ENCODE measurements at regions not wholly inside any gene's neighbourhood (a gene's known extent, or its start where the extent isn't known, plus 50 kb on each side); places are given as distances from the start of the nearest gene placed in this dataset.

DNA sequence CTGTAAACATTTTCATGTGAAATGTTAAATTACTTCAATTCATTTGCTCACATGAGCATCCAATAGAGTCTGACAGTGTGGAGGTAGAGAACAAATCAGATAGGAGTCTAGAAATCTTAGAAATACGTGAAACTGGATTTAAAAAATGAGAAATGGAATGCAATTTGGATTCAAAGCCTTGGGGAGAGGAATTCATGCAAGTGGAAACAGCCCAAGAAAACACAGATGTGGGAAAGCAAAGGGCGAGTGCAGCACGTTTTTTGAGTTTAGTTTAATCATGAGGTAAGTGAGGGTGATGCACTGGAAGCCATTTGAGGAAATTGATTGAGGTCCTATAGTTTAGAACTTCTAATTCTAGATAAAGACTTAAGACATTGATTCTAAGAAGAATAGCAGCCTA is 434.7 kb downstream of the C3orf38 start:
- no peak for TF ChIP-seq MEF2A (IDR thresholded peaks at IDR 0.05; ENCODE audit: borderline replicate concordance, low read depth)
- TF ChIP-seq, protein P1, sequence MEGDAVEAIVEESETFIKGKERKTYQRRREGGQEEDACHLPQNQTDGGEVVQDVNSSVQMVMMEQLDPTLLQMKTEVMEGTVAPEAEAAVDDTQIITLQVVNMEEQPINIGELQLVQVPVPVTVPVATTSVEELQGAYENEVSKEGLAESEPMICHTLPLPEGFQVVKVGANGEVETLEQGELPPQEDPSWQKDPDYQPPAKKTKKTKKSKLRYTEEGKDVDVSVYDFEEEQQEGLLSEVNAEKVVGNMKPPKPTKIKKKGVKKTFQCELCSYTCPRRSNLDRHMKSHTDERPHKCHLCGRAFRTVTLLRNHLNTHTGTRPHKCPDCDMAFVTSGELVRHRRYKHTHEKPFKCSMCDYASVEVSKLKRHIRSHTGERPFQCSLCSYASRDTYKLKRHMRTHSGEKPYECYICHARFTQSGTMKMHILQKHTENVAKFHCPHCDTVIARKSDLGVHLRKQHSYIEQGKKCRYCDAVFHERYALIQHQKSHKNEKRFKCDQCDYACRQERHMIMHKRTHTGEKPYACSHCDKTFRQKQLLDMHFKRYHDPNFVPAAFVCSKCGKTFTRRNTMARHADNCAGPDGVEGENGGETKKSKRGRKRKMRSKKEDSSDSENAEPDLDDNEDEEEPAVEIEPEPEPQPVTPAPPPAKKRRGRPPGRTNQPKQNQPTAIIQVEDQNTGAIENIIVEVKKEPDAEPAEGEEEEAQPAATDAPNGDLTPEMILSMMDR (IDR thresholded peaks at IDR 0.05): no peak
- no peak for TF ChIP-seq CHD2 (IDR thresholded peaks at IDR 0.05; ENCODE audit: low read length, partially characterized antibody)
- TF ChIP-seq POLR2AphosphoS5 (IDR thresholded peaks at IDR 0.05; ENCODE audit: low read depth, low read length): no peak
- TF ChIP-seq, protein P2, sequence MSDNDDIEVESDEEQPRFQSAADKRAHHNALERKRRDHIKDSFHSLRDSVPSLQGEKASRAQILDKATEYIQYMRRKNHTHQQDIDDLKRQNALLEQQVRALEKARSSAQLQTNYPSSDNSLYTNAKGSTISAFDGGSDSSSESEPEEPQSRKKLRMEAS (IDR thresholded peaks at IDR 0.05; ENCODE audit: low read depth): no peak
- TF ChIP-seq JUND (IDR thresholded peaks at IDR 0.05): no peak
- no peak for TF ChIP-seq YY1 (IDR thresholded peaks at IDR 0.05; ENCODE audit: low read depth)
- TF ChIP-seq NFIC (IDR thresholded peaks at IDR 0.05; ENCODE audit: borderline replicate concordance): no peak
- TF ChIP-seq, protein P3, sequence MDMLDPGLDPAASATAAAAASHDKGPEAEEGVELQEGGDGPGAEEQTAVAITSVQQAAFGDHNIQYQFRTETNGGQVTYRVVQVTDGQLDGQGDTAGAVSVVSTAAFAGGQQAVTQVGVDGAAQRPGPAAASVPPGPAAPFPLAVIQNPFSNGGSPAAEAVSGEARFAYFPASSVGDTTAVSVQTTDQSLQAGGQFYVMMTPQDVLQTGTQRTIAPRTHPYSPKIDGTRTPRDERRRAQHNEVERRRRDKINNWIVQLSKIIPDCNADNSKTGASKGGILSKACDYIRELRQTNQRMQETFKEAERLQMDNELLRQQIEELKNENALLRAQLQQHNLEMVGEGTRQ (IDR thresholded peaks at IDR 0.05; ENCODE audit: borderline replicate concordance, low read depth, low read length): no peak
- no peak for TF ChIP-seq EP300 (IDR thresholded peaks at IDR 0.05; ENCODE audit: borderline replicate concordance in 1 of 2, low read depth in 1 of 2, low read length in 1 of 2)
- no peak for TF ChIP-seq RCOR1 (IDR thresholded peaks at IDR 0.05; ENCODE audit: low read length)
- TF ChIP-seq FOXJ3 (CRISPR knock-in tag; IDR thresholded peaks at IDR 0.05): no peak
- TF ChIP-seq, protein P4, sequence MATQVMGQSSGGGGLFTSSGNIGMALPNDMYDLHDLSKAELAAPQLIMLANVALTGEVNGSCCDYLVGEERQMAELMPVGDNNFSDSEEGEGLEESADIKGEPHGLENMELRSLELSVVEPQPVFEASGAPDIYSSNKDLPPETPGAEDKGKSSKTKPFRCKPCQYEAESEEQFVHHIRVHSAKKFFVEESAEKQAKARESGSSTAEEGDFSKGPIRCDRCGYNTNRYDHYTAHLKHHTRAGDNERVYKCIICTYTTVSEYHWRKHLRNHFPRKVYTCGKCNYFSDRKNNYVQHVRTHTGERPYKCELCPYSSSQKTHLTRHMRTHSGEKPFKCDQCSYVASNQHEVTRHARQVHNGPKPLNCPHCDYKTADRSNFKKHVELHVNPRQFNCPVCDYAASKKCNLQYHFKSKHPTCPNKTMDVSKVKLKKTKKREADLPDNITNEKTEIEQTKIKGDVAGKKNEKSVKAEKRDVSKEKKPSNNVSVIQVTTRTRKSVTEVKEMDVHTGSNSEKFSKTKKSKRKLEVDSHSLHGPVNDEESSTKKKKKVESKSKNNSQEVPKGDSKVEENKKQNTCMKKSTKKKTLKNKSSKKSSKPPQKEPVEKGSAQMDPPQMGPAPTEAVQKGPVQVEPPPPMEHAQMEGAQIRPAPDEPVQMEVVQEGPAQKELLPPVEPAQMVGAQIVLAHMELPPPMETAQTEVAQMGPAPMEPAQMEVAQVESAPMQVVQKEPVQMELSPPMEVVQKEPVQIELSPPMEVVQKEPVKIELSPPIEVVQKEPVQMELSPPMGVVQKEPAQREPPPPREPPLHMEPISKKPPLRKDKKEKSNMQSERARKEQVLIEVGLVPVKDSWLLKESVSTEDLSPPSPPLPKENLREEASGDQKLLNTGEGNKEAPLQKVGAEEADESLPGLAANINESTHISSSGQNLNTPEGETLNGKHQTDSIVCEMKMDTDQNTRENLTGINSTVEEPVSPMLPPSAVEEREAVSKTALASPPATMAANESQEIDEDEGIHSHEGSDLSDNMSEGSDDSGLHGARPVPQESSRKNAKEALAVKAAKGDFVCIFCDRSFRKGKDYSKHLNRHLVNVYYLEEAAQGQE (IDR thresholded peaks at IDR 0.05; ENCODE audit: low read depth, low read length): no peak
- no peak for TF ChIP-seq TEAD4 (IDR thresholded peaks at IDR 0.05; ENCODE audit: borderline replicate concordance, insufficient read depth)
